WTC11 (cell line): ENCODE measurements at regions not wholly inside any gene's neighbourhood (a gene's known extent, or its start where the extent isn't known, plus 50 kb on each side); places are given as distances from the start of the nearest gene placed in this dataset.

ENCODE experiments used
- ATAC-seq: fragments of 200-7000 bp; cut with Tn5 transposase; 2 replicates; pipeline ENCODE4 v1.10.0; 2021; ENCODE audit warnings: mild to moderate bottlenecking, moderate library complexity
- CTCF ChIA-PET: fragments of 300-600 bp; sonication (Branson Sonifier 250); formaldehyde crosslinking; loops from one replicate; lab custom pipeline; 2021; ENCODE audit warnings: antibody characterized with exemption; lab: Charles Lee
- POLR2A ChIA-PET: fragments of 350-600 bp; sonication (Branson Sonifier 250); formaldehyde crosslinking; loops from one replicate; lab custom pipeline; 2021; ENCODE audit warnings: antibody characterized with exemption; lab: Charles Lee
- DNase-seq: peaks from one replicate; pipeline ENCODE4 v3.0.0; 2021; ENCODE audit warnings: low spot score
- H3K27ac Mint-ChIP-seq: 2 replicates; pipeline ENCODE4 v1.8.0; 2021; ENCODE audit warnings: mixed read lengths
- H3K27me3 Mint-ChIP-seq: 2 replicates; pipeline ENCODE4 v1.8.0; 2021; ENCODE audit warnings: low read depth, mild to moderate bottlenecking, moderate library complexity, mixed read lengths
- H3K36me3 Mint-ChIP-seq: 2 replicates; pipeline ENCODE4 v1.8.0; 2021; ENCODE audit warnings: mixed read lengths
- H3K4me1 Mint-ChIP-seq: 2 replicates; pipeline ENCODE4 v1.8.0; 2022; ENCODE audit warnings: mixed read lengths
- H3K4me3 Mint-ChIP-seq: 2 replicates; pipeline ENCODE4 v1.8.0; 2021; ENCODE audit warnings: mild to moderate bottlenecking, moderate library complexity, mixed read lengths
- H3K9me3 Mint-ChIP-seq: 2 replicates; pipeline ENCODE4 v1.8.0; 2021; ENCODE audit warnings: mixed read lengths
- AFF4 ChIP-seq: sonication (generic); formaldehyde crosslinking; IDR thresholded peaks from 2 replicates; pipeline ENCODE4 v1.8.1; 2023; ENCODE audit warnings: mild to moderate bottlenecking, missing genetic modification reagents, borderline replicate concordance
- AR ChIP-seq: fragments of 250-450 bp; sonication (Bioruptor Pico); IDR thresholded peaks from 2 replicates; pipeline ENCODE4 v1.9.0; 2021; ENCODE audit warnings: mild to moderate bottlenecking
- E2F4 ChIP-seq: sonication (generic); formaldehyde crosslinking; IDR thresholded peaks from 2 replicates; pipeline ENCODE4 v1.8.1; 2022; ENCODE audit warnings: low read depth, mild to moderate bottlenecking, moderate library complexity, missing genetic modification reagents, borderline replicate concordance
- E2F5 ChIP-seq: sonication (generic); formaldehyde crosslinking; IDR thresholded peaks from 2 replicates; pipeline ENCODE4 v1.8.1; 2022; ENCODE audit warnings: mild to moderate bottlenecking, moderate library complexity, missing genetic modification reagents
- ERG ChIP-seq: fragments of 250-450 bp; sonication (Bioruptor Pico); IDR thresholded peaks from 2 replicates; pipeline ENCODE4 v1.8.0; 2021; ENCODE audit warnings: mild to moderate bottlenecking
- ETV6 ChIP-seq: sonication (generic); formaldehyde crosslinking; IDR thresholded peaks from 2 replicates; pipeline ENCODE4 v1.8.1; 2022; ENCODE audit warnings: mild to moderate bottlenecking, missing genetic modification reagents
- FOXJ3 ChIP-seq: sonication (generic); formaldehyde crosslinking; IDR thresholded peaks from 2 replicates; pipeline ENCODE4 v1.9.0; 2021; ENCODE audit warnings: missing genetic modification reagents, mild to moderate bottlenecking, borderline replicate concordance
- FOXP1 ChIP-seq: sonication (generic); formaldehyde crosslinking; IDR thresholded peaks from 2 replicates; pipeline ENCODE4 v1.8.0; 2022; ENCODE audit warnings: missing genetic modification reagents, mild to moderate bottlenecking, moderate library complexity, borderline replicate concordance
- MYBL2 ChIP-seq: sonication (generic); formaldehyde crosslinking; IDR thresholded peaks from 2 replicates; pipeline ENCODE4 v1.8.1; 2023; ENCODE audit warnings: mild to moderate bottlenecking, moderate library complexity, missing genetic modification reagents
- NR2C2 ChIP-seq: sonication (generic); formaldehyde crosslinking; IDR thresholded peaks from 2 replicates; pipeline ENCODE4 v1.8.0; 2022; ENCODE audit warnings: mild to moderate bottlenecking, missing genetic modification reagents
- NR3C1 ChIP-seq: sonication (generic); formaldehyde crosslinking; conservative IDR thresholded peaks from 2 replicates; pipeline ENCODE4 v1.8.1; 2023; ENCODE audit warnings: low read depth, mild to moderate bottlenecking, missing genetic modification reagents
- OVOL2 ChIP-seq: fragments of 250-450 bp; sonication (Bioruptor Pico); IDR thresholded peaks from 2 replicates; pipeline ENCODE4 v1.9.0; 2021; ENCODE audit warnings: mild to moderate bottlenecking, borderline replicate concordance
- PRDM15 ChIP-seq: sonication (generic); formaldehyde crosslinking; IDR thresholded peaks from 2 replicates; pipeline ENCODE4 v1.8.0; 2022; ENCODE audit warnings: missing genetic modification reagents
- RORB ChIP-seq: fragments of 250-450 bp; sonication (Bioruptor Pico); IDR thresholded peaks from 2 replicates; pipeline ENCODE4 v1.9.0; 2021; ENCODE audit warnings: mild to moderate bottlenecking
- USF1 ChIP-seq: sonication (generic); formaldehyde crosslinking; IDR thresholded peaks from 2 replicates; pipeline ENCODE4 v1.8.0; 2022; ENCODE audit warnings: mild to moderate bottlenecking, missing genetic modification reagents
- USF2 ChIP-seq: sonication (generic); formaldehyde crosslinking; IDR thresholded peaks from 2 replicates; pipeline ENCODE4 v1.8.1; 2023; ENCODE audit warnings: mild to moderate bottlenecking, missing genetic modification reagents, moderate library complexity
- ZNF138 ChIP-seq: sonication (generic); formaldehyde crosslinking; conservative IDR thresholded peaks from 2 replicates; pipeline ENCODE4 v1.8.1; 2022; ENCODE audit warnings: mild to moderate bottlenecking, moderate library complexity, missing genetic modification reagents
- ZNF219 ChIP-seq: sonication (generic); formaldehyde crosslinking; IDR thresholded peaks from 2 replicates; pipeline ENCODE4 v1.8.0; 2023; ENCODE audit warnings: missing genetic modification reagents, mild to moderate bottlenecking, borderline replicate concordance

- TF ChIP-seq AFF4 (no peak), ZNF219 (no peak), FOXP1 (CRISPR knock-in tag) (no peak), PRDM15 (CRISPR knock-in tag) (no peak), FOXJ3 (CRISPR knock-in tag) (no peak), USF2 (CRISPR knock-in tag) (no peak), E2F4 (CRISPR knock-in tag) (no peak), NR3C1 (CRISPR knock-in tag) (no peak), E2F5 (CRISPR knock-in tag) (no peak), USF1 (CRISPR knock-in tag) (no peak), MYBL2 (CRISPR knock-in tag) (no peak)
Observed at GRCh38 chr3:6654670-6655069, 206.2 kb upstream of the GRM7 start (continued).

GRCh38 chr3:6655275-6655674 lies 205.6 kb upstream of the GRM7 start:
- ChIA-PET POLR2A (no interaction called here), CTCF (no interaction called here)
- H3K4me3 Mint-ChIP-seq, result no peak overlapping the region
- peaks cover 75% of the 10 kb centered on the region for H3K9me3 Mint-ChIP-seq
- peaks cover 49% of the 10 kb centered on the region for H3K36me3 Mint-ChIP-seq
- ATAC-seq, result no peak
- no peaks in the 10 kb centered on the region for H3K4me1 Mint-ChIP-seq
- H3K27me3 Mint-ChIP-seq, result peaks cover 3% of the 10 kb centered on the region
- no peak overlapping the region for H3K27ac Mint-ChIP-seq
- TF ChIP-seq ZNF138 (CRISPR knock-in tag) (no peak), RORB (CRISPR knock-in tag) (no peak), OVOL2 (CRISPR knock-in tag) (no peak), ETV6 (CRISPR knock-in tag) (no peak), NR2C2 (CRISPR knock-in tag) (no peak), USF2 (CRISPR knock-in tag) (no peak), AR (CRISPR knock-in tag) (no peak), ERG (no peak)
- TF ChIP-seq, all 79 proteins: peak for 0
- no peak for DNase-seq
